Embryonic facial prominence (tissue), 1 donor: ENCODE measurements at regions not wholly inside any gene's neighbourhood (a gene's known extent, or its start where the extent isn't known, plus 50 kb on each side); places are given as distances from the start of the nearest gene placed in this dataset.

Experiments used
- DNase-seq: peaks from one replicate; pipeline ENCODE4 v3.0.0-alpha.2; 2016; ENCODE audit errors: extremely low spot score

DNA sequence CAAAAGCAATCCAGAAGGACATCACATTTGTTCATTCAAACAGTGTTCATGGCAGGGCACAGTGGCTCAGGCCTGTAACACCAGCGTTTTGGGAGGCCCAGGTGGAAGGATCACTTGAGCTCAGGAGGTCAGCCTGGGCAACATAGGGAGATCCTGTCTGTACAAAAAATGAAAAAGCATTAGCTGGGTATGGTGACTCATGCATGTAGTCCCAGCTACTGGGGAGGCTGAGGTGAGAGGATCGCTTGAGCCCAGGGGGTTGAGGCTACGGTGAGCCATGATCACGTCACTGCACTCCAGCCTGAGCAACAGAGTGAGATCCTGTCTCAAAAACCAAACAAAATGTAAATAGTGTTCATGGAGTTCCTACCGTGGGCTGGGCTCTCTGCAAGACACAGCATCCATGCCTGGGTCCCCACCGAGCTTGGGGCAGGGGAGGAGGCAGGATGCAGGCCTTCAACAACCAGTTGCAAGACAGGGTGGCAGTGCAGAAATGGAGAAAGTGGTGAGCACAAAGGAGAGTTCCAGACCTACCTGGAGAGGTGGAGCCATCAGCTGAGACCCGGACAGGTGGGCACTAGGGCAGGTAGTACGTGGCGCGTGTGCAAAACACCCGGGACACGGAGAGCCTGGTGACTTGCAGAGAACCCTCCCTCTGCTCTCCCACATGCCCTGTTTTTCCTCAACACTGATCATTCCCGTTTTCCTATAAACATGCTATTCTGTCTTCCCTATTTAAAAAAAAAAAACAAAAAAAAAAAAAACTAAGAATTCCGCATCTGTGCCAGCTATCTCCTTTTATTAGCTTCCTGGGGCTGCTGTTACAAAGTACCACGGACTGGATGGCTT, 138.9 kb downstream of the TOMM20 start:
- no peak for DNase-seq

DNA sequence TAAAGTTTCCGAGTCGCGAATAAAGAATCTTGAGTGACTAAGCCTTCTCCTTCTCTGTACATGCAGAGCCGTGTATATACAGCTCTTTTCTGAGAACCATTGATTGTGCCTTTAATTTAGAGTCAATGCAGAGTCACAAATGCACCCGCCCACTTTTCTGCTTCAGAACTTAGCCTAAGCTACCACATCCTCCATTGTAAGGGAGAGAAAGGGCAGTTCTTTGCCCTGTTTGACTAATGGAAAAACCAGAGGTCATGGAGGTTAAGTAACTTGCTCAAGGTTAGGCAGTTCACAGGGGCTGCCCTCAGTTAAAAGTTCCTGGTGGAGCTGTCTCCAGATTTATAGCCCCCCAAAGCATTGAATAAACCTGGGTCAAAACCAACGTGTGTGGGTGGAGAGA, 139.6 kb downstream of the TOMM20 start:
- no peak for DNase-seq

DNA sequence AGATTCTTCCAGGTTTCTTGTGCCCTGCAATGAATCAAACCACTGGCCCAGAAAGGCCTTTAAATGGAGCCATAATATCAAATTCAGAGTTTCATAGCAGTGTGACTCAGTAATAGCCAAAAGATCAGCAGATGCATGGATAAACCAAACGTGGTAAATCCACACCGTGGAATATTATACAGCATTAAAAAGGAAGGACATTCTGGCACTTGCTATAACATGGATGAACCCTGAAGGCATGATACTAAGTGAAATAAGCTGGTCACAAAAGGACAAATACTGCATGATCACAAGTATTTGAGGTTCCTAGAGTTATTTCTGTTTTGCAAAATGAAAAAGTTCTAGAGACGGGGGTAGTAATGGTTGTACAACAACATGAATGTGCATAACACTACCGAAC, 140.1 kb downstream of the TOMM20 start:
- no peak for DNase-seq

DNA sequence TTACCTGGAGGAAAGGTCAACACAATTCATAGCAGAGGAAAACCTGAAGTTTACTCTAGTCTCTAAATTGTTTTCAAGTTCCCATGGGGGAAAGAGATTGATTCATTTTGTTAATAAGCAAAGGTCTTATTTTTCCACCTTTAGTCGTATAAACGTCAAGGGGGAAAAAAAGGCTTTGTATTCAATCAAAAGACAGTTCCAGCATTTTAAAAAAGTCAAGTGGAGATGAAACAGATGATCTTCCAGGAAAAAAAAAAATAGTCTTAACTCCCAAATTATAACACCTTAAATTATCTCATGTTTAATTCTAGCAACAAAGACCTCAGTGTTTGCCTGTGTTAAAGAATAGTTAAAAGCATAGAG, 140.5 kb downstream of the TOMM20 start:
- no peak for DNase-seq

DNA sequence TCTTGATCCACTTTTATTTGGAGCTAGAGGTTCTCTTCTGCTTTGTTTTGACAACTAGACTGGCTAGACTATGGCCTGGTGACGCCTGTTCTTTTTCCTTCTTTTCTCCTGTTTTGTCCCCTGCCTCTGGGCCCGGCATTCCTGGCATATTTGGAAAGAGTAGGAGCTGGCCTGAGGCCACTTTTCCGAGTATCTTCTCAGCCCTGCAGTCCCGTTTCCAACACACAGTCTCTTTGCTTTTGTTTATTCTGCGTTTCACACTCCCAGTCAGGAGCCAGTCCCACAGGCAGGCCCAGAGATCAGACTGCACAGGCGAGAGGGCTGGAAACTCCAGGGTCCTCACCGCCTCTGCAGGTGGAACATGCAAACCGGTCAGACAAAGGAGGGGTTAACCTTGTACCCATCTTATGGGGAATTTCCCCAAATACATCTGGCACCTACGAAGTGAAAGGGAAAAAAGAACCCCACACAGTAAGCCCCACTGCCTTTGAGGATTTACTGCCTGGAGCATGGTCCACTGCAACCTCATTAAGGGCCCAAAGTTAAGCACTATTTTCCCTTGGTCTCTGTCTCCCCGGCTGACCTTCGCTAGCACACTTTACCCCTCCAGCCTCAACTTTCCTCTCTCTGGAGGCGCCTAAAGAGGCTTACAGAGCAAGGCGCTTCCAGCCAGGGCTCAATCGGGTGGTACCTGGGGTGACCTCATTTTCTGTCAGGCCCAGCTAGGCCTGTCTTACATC, 141.1 kb downstream of the TOMM20 start:
- peak; percentile 47 for DNase-seq

DNA sequence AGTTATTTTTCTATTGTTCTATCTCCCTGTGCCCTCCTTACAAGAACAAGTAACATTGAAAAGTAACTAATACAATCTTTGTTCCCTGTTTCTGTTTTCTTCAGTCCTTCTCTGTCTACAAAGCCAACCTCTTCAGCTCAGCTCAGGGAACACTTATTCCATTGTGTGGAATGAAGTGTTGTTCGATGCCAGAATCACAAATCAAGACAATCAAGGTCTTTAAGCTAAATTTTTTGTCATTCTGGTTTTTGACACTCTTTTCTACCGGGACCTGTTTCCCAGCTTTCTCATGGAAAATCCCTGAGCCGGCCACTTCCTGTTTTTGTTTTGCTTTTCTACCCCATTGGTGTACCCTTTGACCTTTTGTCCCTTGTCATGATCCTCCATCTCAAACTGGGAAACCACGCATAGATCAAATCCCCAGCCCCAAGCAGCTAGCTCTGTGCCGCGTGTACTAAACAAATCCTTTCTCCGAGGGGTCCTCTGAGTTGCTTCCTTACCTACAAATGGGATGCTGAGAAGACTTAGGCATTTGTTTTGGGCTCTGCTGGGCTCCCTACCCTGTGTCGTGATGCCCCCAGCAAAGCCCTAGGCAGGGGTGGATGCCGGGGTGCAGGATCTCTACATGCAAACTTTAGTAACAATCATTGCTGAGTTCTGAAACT, 141.8 kb downstream of the TOMM20 start:
- no peak for DNase-seq

DNA sequence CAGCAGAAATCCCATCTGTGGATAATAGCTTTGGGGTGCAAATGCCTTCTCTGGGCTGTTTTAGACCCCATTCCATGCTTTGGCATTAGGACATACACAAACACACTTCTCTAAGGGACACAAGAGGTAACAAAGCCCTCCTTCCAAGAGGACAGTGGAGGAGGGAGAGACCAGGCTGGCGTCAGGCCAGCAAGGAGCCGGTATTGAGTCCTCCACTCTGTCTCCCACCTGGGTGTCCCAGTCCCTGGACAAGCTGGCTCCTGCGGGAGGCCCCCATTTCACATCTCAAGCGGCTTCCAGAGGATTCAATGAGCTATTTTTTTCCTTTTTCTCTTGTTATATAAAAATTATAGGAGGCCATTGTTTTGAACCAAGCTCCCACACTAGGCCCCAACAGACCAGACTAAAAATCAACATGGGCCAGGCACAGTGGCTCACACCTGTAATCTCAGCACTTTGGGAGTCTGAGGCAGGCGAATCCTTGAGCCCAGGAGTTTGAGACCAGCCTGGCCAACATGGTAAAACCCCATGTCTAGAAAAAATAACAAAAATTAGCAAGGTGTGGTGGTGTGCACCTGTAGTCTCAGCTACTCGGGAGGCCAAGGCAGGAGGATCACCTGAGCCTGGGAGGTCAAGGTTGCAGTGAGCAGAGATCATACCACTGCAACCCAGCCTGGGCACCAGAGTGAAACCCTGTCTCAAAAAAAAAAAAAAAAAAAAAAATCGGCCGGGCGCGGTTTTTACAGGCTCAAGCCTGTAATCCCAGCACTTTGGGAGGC, 142.9 kb downstream of the TOMM20 start:
- no peak for DNase-seq

DNA sequence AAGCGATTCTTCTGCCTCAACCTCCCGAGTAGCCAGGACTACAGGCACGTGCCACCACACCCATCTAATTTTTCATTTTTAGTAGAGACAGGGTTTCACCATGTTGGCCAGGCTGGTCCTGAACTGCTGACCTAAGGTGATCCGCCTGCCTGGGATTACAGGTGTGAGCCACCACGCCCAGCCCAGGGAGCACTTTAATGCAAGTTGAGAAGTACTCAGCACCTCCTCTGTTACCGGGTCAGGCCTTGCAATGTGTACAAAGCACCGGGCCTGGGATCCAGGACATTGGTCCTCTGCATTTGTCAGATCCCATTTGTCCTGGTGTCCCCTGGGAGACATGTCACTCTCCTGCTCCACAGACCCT, 143.6 kb downstream of the TOMM20 start:
- DNase-seq: no peak

DNA sequence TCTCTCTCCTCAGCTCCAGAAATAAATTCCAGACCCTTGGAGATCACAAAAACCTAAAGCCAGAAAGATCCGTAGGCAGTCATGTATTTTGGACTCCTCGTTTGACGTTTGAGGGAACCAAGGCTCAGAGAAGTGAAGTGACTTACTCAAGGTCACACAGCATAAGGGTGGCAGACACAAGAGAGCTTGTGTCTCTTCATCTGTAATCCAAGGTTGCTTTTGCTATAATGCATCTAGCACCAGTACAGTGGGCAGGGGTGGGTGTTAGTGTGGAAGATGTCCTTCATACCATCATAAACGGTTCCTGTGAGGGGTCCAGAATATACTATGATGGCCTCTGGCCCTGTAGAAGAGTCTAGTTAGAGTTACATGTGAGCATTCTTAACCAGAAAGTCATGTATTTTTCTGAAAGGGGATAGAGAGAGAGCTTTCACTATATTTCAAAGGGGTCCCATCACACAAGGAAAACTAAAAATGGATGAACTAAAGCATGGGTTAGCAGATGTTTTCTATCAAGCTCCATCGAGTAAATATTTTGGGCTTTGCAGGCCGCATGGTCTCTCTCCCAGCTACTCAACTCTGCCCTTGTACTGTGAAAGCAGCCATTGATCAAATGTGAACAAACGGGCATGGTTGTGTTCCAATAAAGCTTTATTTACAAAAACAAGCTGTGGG, 144.9 kb downstream of the TOMM20 start:
- no peak for DNase-seq

DNA sequence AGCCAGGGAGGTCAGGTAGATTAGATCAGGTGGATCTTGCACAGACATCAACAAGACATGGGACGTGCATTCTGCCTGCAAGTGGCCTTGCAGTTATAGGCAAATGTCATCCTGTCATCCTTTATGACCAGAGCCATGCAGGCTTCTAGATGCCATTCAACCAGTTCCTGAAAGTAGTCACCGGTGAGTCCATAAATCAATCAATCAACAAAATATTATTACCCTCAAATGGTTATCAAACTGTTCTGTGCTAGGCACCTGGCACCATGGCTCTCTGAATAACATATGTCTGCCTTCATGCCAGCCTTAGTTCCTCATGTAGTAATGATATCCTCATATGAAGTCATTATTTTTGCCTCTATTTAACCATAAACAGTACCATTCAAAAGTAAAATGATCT, 146.9 kb downstream of the TOMM20 start:
- no peak for DNase-seq

DNA sequence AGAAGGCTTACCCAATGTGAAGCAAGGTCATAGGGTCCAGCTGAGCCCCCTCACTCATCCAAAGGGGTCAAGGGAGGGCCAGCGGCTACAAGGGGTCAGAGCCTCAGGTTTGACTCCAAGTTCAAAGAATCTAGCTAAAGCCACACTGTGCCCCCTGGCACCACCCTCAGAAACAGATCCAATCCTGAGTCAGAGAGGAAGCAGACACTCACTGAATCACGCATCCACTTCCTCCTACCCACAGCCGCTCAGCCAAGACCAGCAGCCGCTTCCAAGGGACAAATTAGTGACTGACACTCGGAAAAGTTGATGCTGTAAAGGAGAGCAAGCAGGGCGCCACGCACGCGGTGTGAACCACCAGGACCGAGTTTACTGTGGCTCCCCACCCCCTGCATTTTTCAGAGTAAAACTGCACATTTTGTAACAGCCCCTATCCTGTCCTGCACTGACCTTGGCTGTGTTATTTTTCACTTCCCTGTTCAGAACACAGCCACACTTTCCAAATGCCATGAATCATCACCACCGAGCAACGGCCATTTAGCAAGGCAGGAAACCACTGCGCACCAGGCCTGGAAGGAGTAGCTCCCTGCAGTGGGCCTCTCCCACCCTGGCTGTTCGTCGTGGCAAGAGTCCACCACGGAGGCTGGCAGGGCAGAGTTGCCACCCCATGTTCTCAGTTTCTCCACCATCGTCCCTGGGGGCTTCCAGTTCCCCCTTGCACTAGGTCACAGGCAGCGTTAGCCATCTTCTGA, 147.8 kb downstream of the TOMM20 start:
- DNase-seq: no peak

DNA sequence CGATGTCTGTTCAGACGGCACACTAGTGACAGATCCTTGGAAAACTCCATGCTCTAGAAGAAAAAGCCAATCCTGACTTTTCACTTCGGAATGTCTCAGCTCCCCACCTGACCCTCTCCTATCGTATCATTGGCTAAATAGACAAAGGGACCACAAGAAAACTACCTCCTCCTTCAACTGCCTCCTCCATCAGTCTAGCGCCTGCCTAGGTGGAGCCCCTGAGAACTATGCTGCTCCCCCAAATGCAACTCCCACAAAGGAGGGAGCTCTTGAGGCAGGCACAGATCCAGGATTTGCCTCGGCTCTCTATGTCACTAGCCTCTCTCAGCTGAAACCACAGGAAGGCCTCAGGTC, 148.4 kb downstream of the TOMM20 start:
- no peak for DNase-seq

DNA sequence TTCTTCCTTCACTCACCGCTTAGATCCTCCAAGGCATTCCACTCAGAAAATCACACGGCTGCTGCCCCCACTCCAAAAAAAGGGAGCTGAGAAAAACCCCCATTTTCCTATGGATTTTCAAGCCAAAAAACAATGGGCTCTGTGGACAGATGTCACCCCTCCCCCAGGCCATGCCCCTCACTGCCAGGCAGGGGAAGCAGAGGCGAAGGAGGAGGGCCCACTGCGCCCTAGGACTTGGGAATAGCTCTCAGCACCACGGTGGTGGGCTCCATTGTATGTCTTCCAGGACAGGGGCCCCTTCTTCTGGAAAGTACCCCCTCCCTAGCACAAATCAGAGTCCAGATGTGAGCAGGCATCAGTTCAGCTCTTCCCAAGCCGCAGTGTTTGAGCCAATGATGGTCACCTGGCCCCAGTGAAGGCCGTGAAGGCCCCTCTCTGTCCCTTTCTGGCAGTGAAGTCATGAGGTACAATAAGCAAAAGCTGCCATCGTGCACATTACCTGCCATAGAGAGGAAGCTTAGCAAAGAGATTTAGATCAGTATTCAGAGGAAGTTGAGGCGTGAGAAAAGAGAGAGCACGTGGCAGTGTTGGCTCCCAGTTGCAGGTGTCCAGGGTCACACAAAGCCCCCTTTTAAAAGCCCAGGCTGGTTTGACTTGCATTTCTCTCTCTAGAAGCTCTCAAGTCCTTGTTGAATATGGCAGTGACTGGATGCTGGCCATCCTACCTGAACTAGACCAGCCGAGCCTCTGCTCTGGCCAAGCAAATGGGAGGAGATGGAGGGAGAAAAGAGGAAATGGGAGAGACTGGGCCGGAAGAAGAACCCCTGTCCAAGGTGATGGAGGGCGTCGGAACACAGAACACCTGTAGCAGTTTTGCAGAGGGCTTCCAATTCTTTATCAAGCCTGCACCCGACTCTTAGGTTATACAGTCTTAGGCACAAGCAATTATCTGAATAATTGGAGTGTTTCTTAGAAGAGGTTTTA, 149.0 kb downstream of the TOMM20 start:
- DNase-seq: no peak

DNA sequence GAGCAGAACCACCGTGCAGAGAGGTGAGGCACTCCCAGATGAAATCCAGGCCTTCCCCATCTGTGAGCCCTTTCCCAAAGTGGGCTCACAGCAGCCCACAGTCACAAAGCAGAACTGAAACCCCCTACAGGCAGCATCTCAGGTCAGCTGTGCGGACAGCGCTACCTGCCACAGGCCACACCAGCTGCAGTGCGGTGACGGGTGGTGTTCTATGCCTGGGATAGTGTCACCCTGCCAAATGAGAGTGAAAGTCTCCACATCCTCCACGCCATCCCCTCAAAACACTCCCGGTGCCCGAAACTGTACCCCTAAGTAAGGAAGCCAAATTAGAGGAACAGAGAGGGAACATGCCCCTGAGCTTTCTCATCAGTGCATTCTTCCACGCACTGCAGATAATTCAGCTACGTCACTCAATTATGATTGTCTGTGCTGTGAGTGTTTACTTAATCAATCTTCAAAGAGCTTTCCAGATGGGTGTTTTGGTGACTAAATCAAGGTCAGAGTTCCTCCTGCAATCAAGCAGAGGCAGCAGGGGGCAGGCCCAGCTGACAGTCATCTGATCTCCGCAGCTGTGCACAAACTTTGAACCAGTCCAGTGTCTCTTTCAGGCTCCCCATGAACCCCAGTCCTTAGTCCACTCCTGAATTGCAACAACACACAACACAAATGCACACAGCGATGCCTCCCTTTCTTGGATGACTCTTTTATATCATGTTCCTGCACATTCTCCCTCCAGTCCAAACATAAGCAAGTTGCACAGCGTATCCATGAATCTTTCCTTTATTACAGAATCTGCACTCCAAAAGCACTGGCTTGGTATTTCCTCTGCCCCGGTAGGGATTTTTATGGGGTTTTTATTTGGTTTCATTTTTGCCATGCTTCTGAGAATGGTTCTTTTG, 150.0 kb downstream of the TOMM20 start:
- no peak for DNase-seq

DNA sequence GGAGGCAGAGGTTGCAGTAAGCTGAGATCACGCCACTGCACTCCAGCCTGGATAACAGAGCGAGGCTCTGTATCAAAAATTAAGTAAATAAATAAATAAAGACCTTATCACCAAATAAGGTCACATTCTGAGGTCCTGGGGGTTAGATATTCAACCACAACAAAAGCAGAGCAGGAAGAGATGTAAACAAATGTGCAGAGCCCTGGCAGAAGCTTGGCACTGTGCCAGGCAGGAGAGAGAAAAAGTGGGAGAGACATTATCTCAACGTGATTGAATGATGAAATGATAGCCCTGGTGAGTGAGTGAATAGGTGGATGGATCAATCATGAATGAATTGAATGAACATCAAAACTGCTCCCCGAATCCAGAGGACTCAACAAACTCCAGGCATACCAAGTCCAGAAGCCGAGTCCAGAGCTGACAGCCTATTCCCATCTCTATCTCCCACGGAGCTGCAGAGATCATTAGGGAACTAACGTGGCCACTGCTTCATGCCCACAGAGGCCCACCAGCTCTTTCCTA, 150.7 kb downstream of the TOMM20 start:
- DNase-seq: no peak

DNA sequence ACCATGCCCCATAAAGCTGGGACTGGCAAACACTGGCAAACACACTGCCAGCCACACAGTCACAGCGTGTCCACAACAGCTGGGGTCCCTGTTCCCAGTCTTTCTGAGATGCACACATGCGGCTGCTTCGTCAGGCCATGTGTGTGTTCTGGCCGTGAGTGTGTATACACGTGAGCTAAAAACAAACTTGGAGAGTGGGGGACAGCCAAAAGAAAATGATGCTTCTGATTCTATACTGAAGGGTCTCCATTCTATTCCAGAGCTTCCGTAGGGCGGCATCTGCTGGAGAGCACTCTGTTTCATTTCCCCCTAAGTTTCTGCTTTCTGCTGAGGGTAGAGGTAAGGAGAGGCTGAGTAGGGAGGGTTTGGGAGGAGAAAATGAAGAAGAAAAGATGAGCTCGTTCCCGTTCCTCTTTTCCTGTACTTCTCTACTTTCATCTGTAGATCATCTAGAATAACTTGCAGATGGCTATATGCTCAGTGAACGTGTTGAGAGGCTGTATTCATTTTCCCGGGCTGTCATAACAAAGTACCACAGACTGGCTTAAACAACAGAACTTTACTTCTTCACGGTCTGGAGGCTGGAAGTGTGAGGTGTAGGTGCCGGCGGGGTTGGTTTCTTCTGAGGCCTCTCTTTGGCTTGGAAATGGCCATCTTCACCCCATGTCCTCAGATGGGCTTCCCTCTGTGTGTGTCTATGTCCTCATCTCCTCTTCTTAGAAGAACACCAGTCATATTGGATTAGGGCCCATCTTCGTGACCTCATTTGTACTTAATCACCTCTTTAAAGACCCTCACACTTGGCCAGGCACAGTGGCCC, 151.6 kb downstream of the TOMM20 start:
- no peak for DNase-seq
